ENCODE measurements at regions not wholly inside any gene's neighbourhood (a gene's known extent, or its start where the extent isn't known, plus 50 kb on each side); places are given as distances from the start of the nearest gene placed in this dataset.

- no peak for FAIRE-seq
Observed at GRCh38 chr10:37684765-37685164, 172.6 kb downstream of the ZNF248 start.

GRCh38 chr10:37682617-37683016 is 174.8 kb downstream of the ZNF248 start:
- no peak for FAIRE-seq

GRCh38 chr10:37681617-37681999 is 175.8 kb downstream of the ZNF248 start:
- no peak for FAIRE-seq

- no peak for FAIRE-seq
Observed at GRCh38 chr10:37680716-37681616, 176.4 kb downstream of the ZNF248 start.

- no peak for FAIRE-seq
Observed at GRCh38 chr10:37680243-37680683, 177.1 kb downstream of the ZNF248 start.

- FAIRE-seq: no peak
Observed at GRCh38 chr10:37679465-37679864, 177.9 kb downstream of the ZNF248 start.

- no peak for FAIRE-seq
Observed at GRCh38 chr10:37675449-37675848, 182.0 kb downstream of the ZNF248 start.

- no peak for FAIRE-seq
Observed at GRCh38 chr10:37671802-37672201, 185.6 kb downstream of the ZNF248 start.

- FAIRE-seq: no peak
Observed at GRCh38 chr10:37667736-37668135, 189.7 kb downstream of the ZNF248 start.

GRCh38 chr10:37654466-37654865 is 202.9 kb downstream of the ZNF248 start:
- FAIRE-seq: no peak

- no peak for FAIRE-seq
Observed at GRCh38 chr10:37643187-37643586, 214.2 kb downstream of the ZNF248 start.

- FAIRE-seq: no peak
Observed at GRCh38 chr10:37640301-37640700, 217.1 kb downstream of the ZNF248 start.

GRCh38 chr10:37639200-37639599 is 218.2 kb downstream of the ZNF248 start:
- FAIRE-seq: no peak

- no peak for FAIRE-seq
Observed at GRCh38 chr10:37638569-37638968, 218.8 kb downstream of the ZNF248 start.

GRCh38 chr10:37634351-37634880 is 223.0 kb downstream of the ZNF248 start:
- FAIRE-seq: no peak

GRCh38 chr10:37632641-37633040 is 224.8 kb downstream of the ZNF248 start:
- FAIRE-seq: no peak

GRCh38 chr10:37623506-37623905 is 233.9 kb downstream of the ZNF248 start:
- no peak for FAIRE-seq

- no peak for FAIRE-seq
Observed at GRCh38 chr10:37619336-37619735, 238.1 kb downstream of the ZNF248 start.

- FAIRE-seq: no peak
Observed at GRCh38 chr10:37588299-37588698, 269.1 kb downstream of the ZNF248 start.

- FAIRE-seq: no peak
Observed at GRCh38 chr10:37584643-37585042, 272.8 kb downstream of the ZNF248 start.

- no peak for FAIRE-seq
Observed at GRCh38 chr10:37582237-37582636, 275.2 kb downstream of the ZNF248 start.

- no peak for FAIRE-seq
Observed at GRCh38 chr10:37576154-37576553, 281.3 kb downstream of the ZNF248 start.

GRCh38 chr10:37572206-37572605 is 285.2 kb downstream of the ZNF248 start:
- no peak for FAIRE-seq

- no peak for FAIRE-seq
Observed at GRCh38 chr10:37566332-37566731, 291.1 kb downstream of the ZNF248 start.
